Motor neuron (in vitro differentiated cells): ENCODE measurements at regions not wholly inside any gene's neighbourhood (a gene's known extent, or its start where the extent isn't known, plus 50 kb on each side); places are given as distances from the start of the nearest gene placed in this dataset.

Experiments used
- ATAC-seq, 8 experiments: fragments of 200-7000 bp; cut with Tn5 transposase; replicated peaks in 6 of 8; 2 replicates each; pipeline ENCODE4 v1.8.0; 2021; ENCODE audit warnings: mild to moderate bottlenecking in 8 of 8, moderate library complexity in 8 of 8
- H3K27ac ChIP-seq, 2 donors: fragments of 250-450 bp; sonication (Bioruptor Pico); 2 replicates each; pipeline ENCODE4 v1.9.0; 2021; ENCODE audit warnings: antibody characterized with exemption in 2 of 2, mild to moderate bottlenecking in 2 of 2, moderate library complexity in 1 of 2
- H3K4me1 ChIP-seq, 2 donors: fragments of 250-450 bp; sonication (Bioruptor Pico); replicated peaks in 1 of 2; 2 replicates each; pipeline ENCODE4 v1.6.1; 2021; ENCODE audit warnings: antibody characterized with exemption in 2 of 2, mild to moderate bottlenecking in 2 of 2, moderate library complexity in 1 of 2
- H3K4me3 ChIP-seq, 5 donors: fragments of 250-450 bp; sonication (Bioruptor Pico); 2 replicates each; pipeline ENCODE4 v1.9.0; 2021; ENCODE audit warnings: antibody characterized with exemption in 5 of 5, mild to moderate bottlenecking in 5 of 5, moderate library complexity in 4 of 5
- WGBS, 10 experiments: fragments of 450-650 bp; shearing (Covaris generic); methylation state at CpG; one replicate each; pipeline ENCODE4 v1.0.0; 2022; 5-methylcytosine and 5-hydroxymethylcytosine counted together
- in situ Hi-C, 9 experiments: fragments of 400-800 bp; cut with MboI; loops; one replicate each; pipeline ENCODE4 v1.15.0; 2021; ENCODE audit warnings: low sequenced_read_pairs in 9 of 9, low pct_unique_long_range_greater_than_20kb in 2 of 9; ENCODE audit not compliant: unreplicated experiment in 9 of 9

- Histone ChIP-seq H3K4me3 (no peak overlapping the region), H3K27ac (no peak overlapping the region), H3K4me1 (peaks cover 9 to 14% of the 10 kb centered on the region in 2 donors)
- no peak for ATAC-seq
- in situ Hi-C loops: no loop called here
- 43 to 100% (median 83%) methylated on average over 1 to 3 of the region's 4 CpGs; no CpG with 5 or more reads in 2 of the 10 experiments for WGBS, 10 experiments
Observed at GRCh38 chr2:147356157-147356556, 488.7 kb upstream of the ACVR2A start.

- peaks cover 9 to 14% of the 10 kb centered on the region in 2 donors for H3K4me1 ChIP-seq
- in situ Hi-C loops: no loop called here
- no peak overlapping the region for H3K27ac ChIP-seq
- H3K4me3 ChIP-seq: no peak overlapping the region
- WGBS, 10 experiments: 76 to 100% (median 100%) methylated on average over 1 to 4 of the region's 4 CpGs
- ATAC-seq: peak in 1 of 8 experiments; percentile 23
Observed at GRCh38 chr2:147355706-147356105, 489.1 kb upstream of the ACVR2A start.

GRCh38 chr2:147353072-147353381, 491.8 kb upstream of the ACVR2A start:
- ATAC-seq: no peak
- in situ Hi-C loops: no loop called here
- Histone ChIP-seq H3K4me1 (peaks cover 13 to 14% of the 10 kb centered on the region in 2 donors), H3K4me3 (no peak overlapping the region), H3K27ac (no peak overlapping the region)

GRCh38 chr2:147352264-147353071, 492.4 kb upstream of the ACVR2A start:
- peak; percentile 74 to 91 (median 82) for ATAC-seq
- WGBS, 10 experiments: 0 to 40% (median 25%) methylated on average over 1 to 7 of the region's 8 CpGs
- in situ Hi-C loops: no loop called here

GRCh38 chr2:147351784-147352183, 493.0 kb upstream of the ACVR2A start:
- WGBS, 10 experiments: 11 to 82% (median 50%) methylated on average over 1 to 5 of the region's 5 CpGs; no CpG with 5 or more reads in 1 of the 10 experiments

More at GRCh38 chr2:147352264-147353071, 492.4 kb upstream of the ACVR2A start:
- Histone ChIP-seq H3K27ac (no peak overlapping the region), H3K4me3 (no peak overlapping the region), H3K4me1 (peaks cover 13 to 14% of the 10 kb centered on the region in 2 donors)

DNA sequence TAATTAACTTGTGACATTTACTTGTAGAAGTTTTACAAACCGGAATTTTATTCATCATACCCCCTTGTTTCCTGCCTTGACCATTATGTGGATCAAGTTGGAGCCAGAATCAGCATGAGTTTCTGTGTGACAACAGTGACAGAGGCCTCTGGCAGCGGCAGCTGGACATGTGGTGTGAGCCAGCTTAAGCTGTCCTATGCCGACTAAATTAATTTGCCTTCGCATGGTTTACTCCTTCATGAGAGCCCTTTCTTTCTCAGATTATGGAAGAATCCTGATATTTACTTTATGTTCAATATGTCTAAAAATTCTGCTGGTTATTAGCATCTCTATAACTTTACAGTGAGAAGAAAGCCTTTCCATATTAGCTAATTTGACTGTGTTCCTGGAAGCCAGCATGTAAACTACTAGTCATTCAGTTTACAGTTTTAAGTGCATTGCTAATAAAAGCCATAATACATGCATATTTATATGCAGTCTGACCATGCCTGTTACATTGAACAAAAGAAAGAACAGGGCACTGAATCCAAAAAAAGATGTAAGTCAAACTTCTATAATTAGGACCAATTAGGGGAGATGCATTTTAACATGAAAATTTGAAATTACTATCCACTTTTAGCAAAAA, 495.8 kb upstream of the ACVR2A start:
- whole genome bisulfite sequencing, 10 experiments: 0 to 82% (median 36%) methylated on average over 1 to 4 of the region's 4 CpGs
- H3K4me1 ChIP-seq: peaks cover 13 to 14% of the 10 kb centered on the region in 2 donors
- in situ Hi-C loops: loop anchor here in 1 of 9 experiments (25.0 kb wide), 1 partner anchor 262 kb away; no protein-coding TSS in a partner anchor

More at GRCh38 chr2:147351784-147352183, 493.0 kb upstream of the ACVR2A start:
- no peak overlapping the region for H3K4me3 ChIP-seq
- peak in 7 of 8 experiments; percentile 12 to 55 (median 38) for ATAC-seq
- no peak overlapping the region for H3K27ac ChIP-seq
- peaks cover 13 to 14% of the 10 kb centered on the region in 2 donors for H3K4me1 ChIP-seq
- in situ Hi-C loops: no loop called here

GRCh38 chr2:147346142-147346541, 498.7 kb upstream of the ACVR2A start:
- Histone ChIP-seq H3K4me1 (peaks cover 0 to 4% of the 10 kb centered on the region in 2 donors), H3K27ac (no peak overlapping the region), H3K4me3 (no peak overlapping the region)
- in situ Hi-C loops: loop anchor here in 1 of 9 experiments (25.0 kb wide), 1 partner anchor 259 kb away; no protein-coding TSS in a partner anchor
- 100% methylated on average over 1 to 2 of the region's 2 CpGs; no CpG with 5 or more reads in 1 of the 10 experiments for WGBS, 10 experiments
- no peak for ATAC-seq

More for the DNA sequence above, 495.8 kb upstream of the ACVR2A start:
- no peak overlapping the region for H3K27ac ChIP-seq
- ATAC-seq: peak; percentile 39 to 80 (median 65)
- H3K4me3 ChIP-seq: no peak overlapping the region

- 20 to 100% (median 100%) methylated on average over 1 of the region's 1 CpG; no CpG with 5 or more reads in 1 of the 10 experiments for WGBS, 10 experiments
- peak in 2 of 8 experiments; percentile 84 to 88 for ATAC-seq
Observed at GRCh38 chr2:147345246-147345645, 499.6 kb upstream of the ACVR2A start.

GRCh38 chr2:147342329-147342728, 502.5 kb upstream of the ACVR2A start:
- in situ Hi-C loops: loop anchor here in 1 of 9 experiments (25.0 kb wide), 1 partner anchor 255 kb away; no protein-coding TSS in a partner anchor
- H3K4me1 ChIP-seq: no peaks in the 10 kb centered on the region
- H3K27ac ChIP-seq: no peak overlapping the region
- H3K4me3 ChIP-seq: no peak overlapping the region
- WGBS, 10 experiments: 0 to 100% (median 8%) methylated on average over 1 of the region's 1 CpG; no CpG with 5 or more reads in 5 of the 10 experiments
- ATAC-seq: peak in 3 of 8 experiments; percentile 70 to 92 (median 77)

More at GRCh38 chr2:147345246-147345645, 499.6 kb upstream of the ACVR2A start:
- no peak overlapping the region for H3K4me3 ChIP-seq
- no peak overlapping the region for H3K27ac ChIP-seq
- in situ Hi-C loops: loop anchor here in 1 of 9 experiments (25.0 kb wide), 1 partner anchor 258 kb away; no protein-coding TSS in a partner anchor
- peaks cover 0 to 4% of the 10 kb centered on the region in 2 donors for H3K4me1 ChIP-seq

DNA sequence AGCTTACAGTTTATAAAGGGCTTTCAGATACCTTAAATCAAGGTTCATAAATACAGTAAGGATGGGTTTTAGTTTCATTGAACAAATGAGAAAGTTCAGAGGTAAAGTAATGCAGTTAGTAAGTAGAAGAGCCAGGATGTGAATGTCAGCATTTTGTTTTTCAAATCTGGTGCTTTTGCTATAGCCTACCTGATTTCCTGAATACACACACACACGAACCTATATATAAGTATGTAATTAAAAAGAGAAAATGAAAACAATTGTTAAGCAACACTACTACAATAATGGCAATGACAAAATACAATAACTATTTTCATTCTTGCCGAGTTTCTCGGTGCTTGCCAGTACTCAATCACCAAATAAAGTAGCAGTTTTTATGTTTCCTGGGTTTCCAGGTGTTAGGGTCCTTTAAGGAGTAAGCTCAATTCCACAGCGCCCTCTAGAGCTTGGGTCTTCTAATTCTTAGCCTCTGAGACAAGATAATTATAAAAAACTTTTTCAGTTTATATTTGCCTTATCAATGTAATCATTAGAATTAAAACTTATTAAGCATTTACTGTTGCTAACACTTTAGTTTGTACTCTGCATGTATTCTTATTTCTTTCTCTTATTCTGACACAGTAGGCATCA, 512.9 kb upstream of the ACVR2A start:
- in situ Hi-C loops: loop anchor here in 1 of 9 experiments (25.0 kb wide), 1 partner anchor 245 kb away; no protein-coding TSS in a partner anchor

DNA sequence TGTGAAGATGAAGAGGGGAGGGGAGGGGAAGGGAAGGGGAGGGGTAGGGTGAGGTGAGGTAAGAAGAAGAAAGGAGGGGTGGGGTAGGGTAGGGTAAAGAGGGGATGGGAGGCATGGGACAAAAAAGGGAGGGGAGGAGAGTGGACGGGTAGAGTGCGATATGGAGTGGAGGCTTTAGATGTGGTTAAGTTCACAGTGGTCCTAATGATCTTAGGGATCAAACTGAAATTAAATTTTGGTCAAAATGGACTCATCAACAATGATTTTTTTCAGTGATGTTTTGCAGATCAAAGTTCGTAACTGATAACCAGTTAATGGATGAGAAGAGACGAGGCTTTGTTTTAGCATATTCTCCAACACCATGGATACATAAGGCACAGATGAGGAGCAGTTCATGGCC, 513.9 kb upstream of the ACVR2A start:
- in situ Hi-C loops: loop anchor here in 1 of 9 experiments (25.0 kb wide), 1 partner anchor 244 kb away; no protein-coding TSS in a partner anchor
- ATAC-seq: no peak
- Histone ChIP-seq H3K27ac (no peak overlapping the region), H3K4me3 (no peak overlapping the region), H3K4me1 (peaks cover 0 to 2% of the 10 kb centered on the region in 2 donors)
- 30 to 100% (median 100%) methylated on average over 1 to 2 of the region's 4 CpGs; no CpG with 5 or more reads in 2 of the 10 experiments for WGBS, 10 experiments

More for the DNA sequence above, 512.9 kb upstream of the ACVR2A start:
- 0 to 100% (median 38%) methylated on average over 1 to 4 of the region's 4 CpGs for WGBS, 10 experiments
- no peak overlapping the region for H3K4me3 ChIP-seq
- H3K4me1 ChIP-seq: no peaks in the 10 kb centered on the region
- ATAC-seq: peak in 1 of 8 experiments; percentile 18
- no peak overlapping the region for H3K27ac ChIP-seq

DNA sequence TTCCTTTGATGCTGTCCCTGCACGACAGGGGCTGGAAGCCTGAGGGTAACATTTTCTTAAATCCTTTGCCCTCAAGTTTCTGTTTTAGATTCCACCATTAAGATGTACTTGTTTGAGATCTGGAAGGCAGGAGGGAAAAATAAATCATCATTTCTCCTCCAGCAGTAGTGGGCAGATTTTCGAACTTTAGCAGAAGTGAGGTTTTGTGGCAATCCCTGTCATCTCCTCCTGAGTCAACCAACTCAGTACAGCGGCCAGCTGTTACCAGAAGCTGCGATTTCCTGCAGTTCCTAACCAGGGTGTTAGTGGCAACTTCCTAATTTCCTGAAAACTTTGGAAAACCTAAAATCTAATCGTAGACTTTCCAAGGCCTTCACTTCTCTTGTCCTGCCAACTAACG, 517.2 kb upstream of the ACVR2A start:
- 14 to 100% (median 88%) methylated on average over 2 to 6 of the region's 6 CpGs; no CpG with 5 or more reads in 1 of the 10 experiments for WGBS, 10 experiments
- in situ Hi-C loops: loop anchor here in 1 of 9 experiments (25.0 kb wide), 1 partner anchor 240 kb away; no protein-coding TSS in a partner anchor
- Histone ChIP-seq H3K27ac (no peak overlapping the region), H3K4me3 (no peak overlapping the region), H3K4me1 (peaks cover 0 to 2% of the 10 kb centered on the region in 2 donors)
- no peak for ATAC-seq
